HFFc6 (cell line): ENCODE measurements at regions not wholly inside any gene's neighbourhood (a gene's known extent, or its start where the extent isn't known, plus 50 kb on each side); places are given as distances from the start of the nearest gene placed in this dataset.

Experiments
- DNase-seq: peaks from one replicate; pipeline ENCODE4 v3.0.0-alpha.2; 2018
- H3K27ac Mint-ChIP-seq: 2 replicates; pipeline ENCODE4 v1.8.0; 2020; ENCODE audit warnings: mild to moderate bottlenecking, mixed read lengths
- H3K27me3 Mint-ChIP-seq: 2 replicates; pipeline ENCODE4 v1.8.0; 2021; ENCODE audit warnings: mild to moderate bottlenecking, moderate library complexity, mixed read lengths; ENCODE audit not compliant: insufficient read depth
- H3K36me3 Mint-ChIP-seq: 2 replicates; pipeline ENCODE4 v1.8.0; 2021; ENCODE audit warnings: low read depth, mixed read lengths
- H3K4me1 Mint-ChIP-seq: 2 replicates; pipeline ENCODE4 v1.8.0; 2020; ENCODE audit warnings: low read depth, mixed read lengths
- H3K4me3 Mint-ChIP-seq: 2 replicates; pipeline ENCODE4 v1.8.0; 2020; ENCODE audit warnings: mild to moderate bottlenecking, moderate library complexity, mixed read lengths
- H3K9me3 Mint-ChIP-seq: 2 replicates; pipeline ENCODE4 v1.8.0; 2020; ENCODE audit warnings: mild to moderate bottlenecking, mixed read lengths
- CTCF ChIP-seq: fragments of 200-600 bp; sonication (generic); IDR thresholded peaks from 2 replicates; pipeline ENCODE4 v1.5.0; 2021; ENCODE audit warnings: antibody characterized with exemption, mild to moderate bottlenecking

- no peak for TF ChIP-seq CTCF
- peaks cover 4% of the 10 kb centered on the region; the same call in 1 of the 2 replicates for H3K36me3 Mint-ChIP-seq
- no peak overlapping the region for H3K27ac Mint-ChIP-seq
- H3K27me3 Mint-ChIP-seq, result no peaks in the 10 kb centered on the region; the same call in 1 of the 2 replicates
- peaks cover 12% of the 10 kb centered on the region for H3K9me3 Mint-ChIP-seq
- no peak for DNase-seq
- H3K4me3 Mint-ChIP-seq, result no peak overlapping the region
- no peaks in the 10 kb centered on the region for H3K4me1 Mint-ChIP-seq
These were observed 313.6 kb upstream of the OPRM1 start for GRCh38 chr6:153725456-153725855.

- Mint-ChIP-seq H3K4me1 (no peaks in the 10 kb centered on the region), H3K27ac (no peak overlapping the region), H3K9me3 (peaks cover 20% of the 10 kb centered on the region), H3K27me3 (no peaks in the 10 kb centered on the region; the same call in 1 of the 2 replicates), H3K36me3 (peaks cover 4% of the 10 kb centered on the region; the same call in 1 of the 2 replicates), H3K4me3 (no peak overlapping the region)
- no peak for TF ChIP-seq CTCF
- DNase-seq, result no peak
These were observed 318.3 kb upstream of the OPRM1 start for GRCh38 chr6:153720732-153721131.

- Mint-ChIP-seq H3K36me3 (no peaks in the 10 kb centered on the region), H3K4me3 (no peak overlapping the region), H3K9me3 (peaks cover 57% of the 10 kb centered on the region), H3K27ac (no peak overlapping the region), H3K4me1 (no peaks in the 10 kb centered on the region), H3K27me3 (peaks cover 2% of the 10 kb centered on the region; the same call in 1 of the 2 replicates)
- no peak for DNase-seq
- no peak for TF ChIP-seq CTCF
These were observed 333.6 kb upstream of the OPRM1 start for GRCh38 chr6:153705429-153705828.

- H3K4me1 Mint-ChIP-seq, result no peaks in the 10 kb centered on the region
- TF ChIP-seq CTCF, result no peak
- H3K27me3 Mint-ChIP-seq, result peaks cover 2% of the 10 kb centered on the region; the same call in 1 of the 2 replicates
- H3K9me3 Mint-ChIP-seq, result peaks cover 58% of the 10 kb centered on the region
- no peak for DNase-seq
- no peak overlapping the region for H3K27ac Mint-ChIP-seq
- no peaks in the 10 kb centered on the region for H3K36me3 Mint-ChIP-seq
- H3K4me3 Mint-ChIP-seq, result no peak overlapping the region
These were observed 336.4 kb upstream of the OPRM1 start for GRCh38 chr6:153702671-153703070.

GRCh38 chr6:153698637-153699036 is 340.4 kb upstream of the OPRM1 start:
- H3K9me3 Mint-ChIP-seq, result peaks cover 65% of the 10 kb centered on the region

More at GRCh38 chr6:153698637-153699036, 340.4 kb upstream of the OPRM1 start:
- no peaks in the 10 kb centered on the region for H3K27me3 Mint-ChIP-seq
- no peaks in the 10 kb centered on the region for H3K4me1 Mint-ChIP-seq
- no peaks in the 10 kb centered on the region for H3K36me3 Mint-ChIP-seq
- no peak for TF ChIP-seq CTCF
- H3K27ac Mint-ChIP-seq, result no peak overlapping the region
- DNase-seq, result no peak
- no peak overlapping the region for H3K4me3 Mint-ChIP-seq
